MM.1S (cell line): ENCODE measurements at regions not wholly inside any gene's neighbourhood (a gene's known extent, or its start where the extent isn't known, plus 50 kb on each side); places are given as distances from the start of the nearest gene placed in this dataset.
A peak's percentile ranks its signal among the peaks of the same experiment; 100 is the strongest.

ENCODE experiments used
- DNase-seq: peaks from one replicate; pipeline ENCODE4 v3.0.0-alpha.2; 2015
- H2AFZ ChIP-seq: fragments of 300-600 bp; sonication (generic); 2 replicates; pipeline ENCODE4 v1.6.0; 2016; ENCODE audit warnings: antibody characterized with exemption, low read length
- H3F3A ChIP-seq: fragments of 300-600 bp; sonication (generic); 2 replicates; pipeline ENCODE4 v1.6.1; 2016; ENCODE audit warnings: mild to moderate bottlenecking, antibody characterized with exemption, low read length, moderate library complexity, mixed read lengths; ENCODE audit not compliant: insufficient read depth
- H3K27ac ChIP-seq: fragments of 300-600 bp; sonication (generic); 2 replicates; pipeline ENCODE4 v1.5.1; 2016; ENCODE audit warnings: mild to moderate bottlenecking, low read length
- H3K27me3 ChIP-seq: fragments of 300-600 bp; sonication (generic); replicated peaks from 2 replicates; pipeline ENCODE4 v1.6.0; 2016; ENCODE audit warnings: low read length; ENCODE audit not compliant: insufficient read depth
- H3K36me3 ChIP-seq: fragments of 300-600 bp; sonication (generic); replicated peaks from 2 replicates; pipeline ENCODE4 v1.6.1; 2016; ENCODE audit warnings: mild to moderate bottlenecking, low read length, mixed read lengths; ENCODE audit not compliant: insufficient read depth
- H3K4me1 ChIP-seq: fragments of 300-600 bp; sonication (generic); 2 replicates; pipeline ENCODE4 v1.6.1; 2016; ENCODE audit warnings: low read length, mixed read lengths
- H3K4me2 ChIP-seq: fragments of 300-600 bp; sonication (generic); 2 replicates; pipeline ENCODE4 v1.6.0; 2016; ENCODE audit warnings: low read depth, low read length
- H3K4me3 ChIP-seq: fragments of 300-600 bp; sonication (generic); 2 replicates; pipeline ENCODE4 v1.5.1; 2016; ENCODE audit warnings: low read length, mixed read lengths
- H3K79me2 ChIP-seq: fragments of 300-600 bp; sonication (generic); 2 replicates; pipeline ENCODE4 v1.6.1; 2016; ENCODE audit warnings: mixed run types, low read length, mixed read lengths
- H3K9ac ChIP-seq: fragments of 300-600 bp; sonication (generic); 2 replicates; pipeline ENCODE4 v1.6.1; 2016; ENCODE audit warnings: low read length, mixed read lengths
- H3K9me2 ChIP-seq: fragments of 300-600 bp; sonication (generic); replicated peaks from 2 replicates; pipeline ENCODE4 v1.6.1; 2016; ENCODE audit warnings: mild to moderate bottlenecking, low read length, mixed read lengths; ENCODE audit not compliant: insufficient read depth
- H3K9me3 ChIP-seq: fragments of 300-600 bp; sonication (generic); replicated peaks from 2 replicates; pipeline ENCODE4 v1.6.1; 2016; ENCODE audit warnings: mild to moderate bottlenecking, low read length, mixed read lengths; ENCODE audit not compliant: insufficient read depth
- H4K20me1 ChIP-seq: fragments of 300-600 bp; sonication (generic); 2 replicates; pipeline ENCODE4 v1.6.1; 2016; ENCODE audit warnings: mild to moderate bottlenecking, low read length, moderate library complexity, mixed read lengths; ENCODE audit not compliant: insufficient read depth
- EZH2 ChIP-seq: fragments of 300-600 bp; sonication (generic); optimal IDR thresholded peaks from 2 replicates; pipeline ENCODE3; 2017; ENCODE audit warnings: low read depth, mild to moderate bottlenecking, antibody characterized with exemption, low read length, mixed read lengths
- EZH2phosphoT487 ChIP-seq: fragments of 300-600 bp; sonication (generic); IDR thresholded peaks from 2 replicates; pipeline ENCODE4 v1.6.1; 2018; ENCODE audit warnings: antibody characterized with exemption, low read length
- TF ChIP-seq, protein P1 (sequence below): fragments of 300-600 bp; sonication (generic); IDR thresholded peaks from 2 replicates; pipeline ENCODE4 v1.5.1; 2016; ENCODE audit warnings: antibody characterized with exemption, low read length, mixed read lengths

GRCh38 chr13:80979035-80979641, 638.2 kb upstream of the SPRY2 start:
- Histone ChIP-seq H3K36me3 (no peaks in the 10 kb centered on the region), H3K27ac (no peak overlapping the region), H3F3A (no peaks in the 10 kb centered on the region), H3K4me1 (no peaks in the 10 kb centered on the region), H3K9me2 (no peaks in the 10 kb centered on the region), H3K4me2 (no peak overlapping the region), H3K27me3 (no peaks in the 10 kb centered on the region), H3K9me3 (no peaks in the 10 kb centered on the region), H3K79me2 (no peaks in the 10 kb centered on the region), H3K9ac (no peak overlapping the region), H3K4me3 (no peak overlapping the region), H4K20me1 (0 out of 2 replicates have a peak, but pooled peaks cover 3% of the 10 kb centered on the region), H2AFZ (no peak overlapping the region)
- DNase-seq, result peak; percentile 54
- no peak for TF ChIP-seq EZH2
- TF ChIP-seq, protein P1, sequence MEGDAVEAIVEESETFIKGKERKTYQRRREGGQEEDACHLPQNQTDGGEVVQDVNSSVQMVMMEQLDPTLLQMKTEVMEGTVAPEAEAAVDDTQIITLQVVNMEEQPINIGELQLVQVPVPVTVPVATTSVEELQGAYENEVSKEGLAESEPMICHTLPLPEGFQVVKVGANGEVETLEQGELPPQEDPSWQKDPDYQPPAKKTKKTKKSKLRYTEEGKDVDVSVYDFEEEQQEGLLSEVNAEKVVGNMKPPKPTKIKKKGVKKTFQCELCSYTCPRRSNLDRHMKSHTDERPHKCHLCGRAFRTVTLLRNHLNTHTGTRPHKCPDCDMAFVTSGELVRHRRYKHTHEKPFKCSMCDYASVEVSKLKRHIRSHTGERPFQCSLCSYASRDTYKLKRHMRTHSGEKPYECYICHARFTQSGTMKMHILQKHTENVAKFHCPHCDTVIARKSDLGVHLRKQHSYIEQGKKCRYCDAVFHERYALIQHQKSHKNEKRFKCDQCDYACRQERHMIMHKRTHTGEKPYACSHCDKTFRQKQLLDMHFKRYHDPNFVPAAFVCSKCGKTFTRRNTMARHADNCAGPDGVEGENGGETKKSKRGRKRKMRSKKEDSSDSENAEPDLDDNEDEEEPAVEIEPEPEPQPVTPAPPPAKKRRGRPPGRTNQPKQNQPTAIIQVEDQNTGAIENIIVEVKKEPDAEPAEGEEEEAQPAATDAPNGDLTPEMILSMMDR, result peak; percentile 87

GRCh38 chr13:80977168-80977567, 636.2 kb upstream of the SPRY2 start:
- H3K4me1 ChIP-seq, result no peaks in the 10 kb centered on the region
- no peaks in the 10 kb centered on the region for H3K79me2 ChIP-seq
- no peaks in the 10 kb centered on the region for H3K36me3 ChIP-seq
- no peak overlapping the region for H3K4me2 ChIP-seq
- no peak for TF ChIP-seq EZH2
- no peak for TF ChIP-seq EZH2phosphoT487
- TF ChIP-seq, protein P1, result no peak
- no peak for DNase-seq
- 0 out of 2 replicates have a peak, but pooled peaks cover 3% of the 10 kb centered on the region for H4K20me1 ChIP-seq
- H3K27me3 ChIP-seq, result no peaks in the 10 kb centered on the region
- no peak overlapping the region for H2AFZ ChIP-seq
- H3K9me3 ChIP-seq, result no peaks in the 10 kb centered on the region
- no peak overlapping the region for H3K9ac ChIP-seq
- H3K4me3 ChIP-seq, result no peak overlapping the region
- no peaks in the 10 kb centered on the region for H3F3A ChIP-seq
- H3K9me2 ChIP-seq, result no peaks in the 10 kb centered on the region
- no peak overlapping the region for H3K27ac ChIP-seq

DNA sequence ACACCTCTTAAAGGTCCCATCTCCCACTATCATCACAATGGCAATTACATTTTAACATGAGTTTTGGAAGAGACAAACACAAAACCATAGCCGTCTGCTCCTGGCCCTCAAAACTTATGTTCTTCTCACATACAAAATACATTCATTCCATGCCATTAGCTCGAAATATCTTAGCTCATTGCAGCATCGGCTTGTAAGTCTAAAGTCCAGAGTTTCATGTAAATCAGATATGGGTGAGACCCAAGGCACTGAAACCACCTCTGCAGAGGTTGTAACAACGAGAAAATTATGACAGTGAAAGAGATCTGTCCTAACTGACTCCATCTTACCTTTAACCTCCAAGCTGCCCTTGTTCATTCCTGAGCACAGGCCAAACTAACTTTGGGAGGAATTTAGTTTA, 635.0 kb upstream of the SPRY2 start:
- Histone ChIP-seq H3K9ac (no peak overlapping the region), H3K9me2 (no peaks in the 10 kb centered on the region), H3K27me3 (no peaks in the 10 kb centered on the region), H3K4me1 (no peaks in the 10 kb centered on the region), H4K20me1 (0 out of 2 replicates have a peak, but pooled peaks cover 3% of the 10 kb centered on the region), H3K36me3 (no peaks in the 10 kb centered on the region), H3K4me2 (no peak overlapping the region), H2AFZ (no peak overlapping the region), H3K27ac (no peak overlapping the region), H3K79me2 (no peaks in the 10 kb centered on the region), H3K4me3 (no peak overlapping the region), H3F3A (no peaks in the 10 kb centered on the region), H3K9me3 (no peaks in the 10 kb centered on the region)
- DNase-seq, result no peak
- TF ChIP-seq EZH2phosphoT487, result no peak
- TF ChIP-seq, protein P1, result no peak
- no peak for TF ChIP-seq EZH2
